CD8-positive, alpha-beta memory T cell (primary cell): ENCODE measurements at regions not wholly inside any gene's neighbourhood (a gene's known extent, or its start where the extent isn't known, plus 50 kb on each side); places are given as distances from the start of the nearest gene placed in this dataset.
A peak's percentile ranks its signal among the peaks of the same experiment; 100 is the strongest.
"Not testable (repeated sequence)": the region's sequence is repeated elsewhere in the genome, so short reads cannot be mapped to it uniquely, and the experiment has no call there.

Source experiments
- CTCF ChIA-PET: fragments of 350-600 bp; sonication (Branson Sonifier 250); formaldehyde crosslinking; loops from one replicate; lab custom pipeline; 2021; ENCODE audit warnings: antibody characterized with exemption; lab: Charles Lee
- POLR2A ChIA-PET: fragments of 350-600 bp; sonication (Branson Sonifier 250); formaldehyde crosslinking; loops from one replicate; lab custom pipeline; 2021; ENCODE audit warnings: antibody characterized with exemption; lab: Charles Lee
- DNase-seq, 5 donors: peaks; one replicate each; pipeline versions ENCODE4 v3.0.0 to v3.0.0-alpha.2; 2020 to 2022; ENCODE audit warnings: mixed read lengths in 1 of 5
- H3K27ac ChIP-seq: one replicate; pipeline ENCODE4 v1.7.0; 2013; ENCODE audit warnings: low read depth, mild to moderate bottlenecking, low read length, moderate library complexity
- H3K27me3 ChIP-seq: 2 replicates; pipeline ENCODE4 v1.7.0; 2013; ENCODE audit warnings: low read length, mild to moderate bottlenecking; ENCODE audit not compliant: insufficient read depth, poor library complexity, severe bottlenecking
- H3K36me3 ChIP-seq: 2 replicates; pipeline ENCODE4 v1.7.0; 2013; ENCODE audit warnings: mild to moderate bottlenecking, low read length, moderate library complexity; ENCODE audit not compliant: insufficient read depth
- H3K4me1 ChIP-seq: 2 replicates; pipeline ENCODE4 v1.7.0; 2013; ENCODE audit warnings: mild to moderate bottlenecking, low read length, moderate library complexity; ENCODE audit not compliant: insufficient read depth
- H3K4me3 ChIP-seq: 2 replicates; pipeline ENCODE4 v1.7.0; 2013; ENCODE audit warnings: mild to moderate bottlenecking, low read length
- H3K9me3 ChIP-seq: 2 replicates; pipeline ENCODE4 v1.7.0; 2013; ENCODE audit warnings: mild to moderate bottlenecking, low read length
- H3K27ac Mint-ChIP-seq, 8 donors: one replicate each; pipeline ENCODE4 v1.8.0; 2020 to 2021; ENCODE audit warnings: mixed read lengths in 8 of 8, mild to moderate bottlenecking in 6 of 8, inconsistent platforms in 3 of 8, moderate library complexity in 3 of 8
- H3K27me3 Mint-ChIP-seq, 2 donors: one replicate each; pipeline ENCODE4 v1.8.0; 2020 to 2021; ENCODE audit warnings: mixed read lengths in 2 of 2, mild to moderate bottlenecking in 1 of 2, moderate library complexity in 1 of 2
- H3K36me3 Mint-ChIP-seq, 3 donors: one replicate each; pipeline ENCODE4 v1.8.0; 2020 to 2021; ENCODE audit warnings: mixed read lengths in 3 of 3, inconsistent platforms in 1 of 3, mild to moderate bottlenecking in 1 of 3
- H3K4me1 Mint-ChIP-seq, 3 donors: one replicate each; pipeline ENCODE4 v1.8.0; 2020 to 2021; ENCODE audit warnings: mixed read lengths in 3 of 3, inconsistent platforms in 1 of 3, mild to moderate bottlenecking in 1 of 3
- H3K4me3 Mint-ChIP-seq, 7 donors: one replicate each; pipeline ENCODE4 v1.8.0; 2020 to 2021; ENCODE audit warnings: mixed read lengths in 7 of 7, mild to moderate bottlenecking in 6 of 7, moderate library complexity in 4 of 7, inconsistent platforms in 2 of 7
- H3K9me3 Mint-ChIP-seq, 5 donors: one replicate each; pipeline ENCODE4 v1.8.0; 2020 to 2022; ENCODE audit warnings: mixed read lengths in 5 of 5, mild to moderate bottlenecking in 3 of 5, moderate library complexity in 2 of 5, inconsistent platforms in 1 of 5

DNA sequence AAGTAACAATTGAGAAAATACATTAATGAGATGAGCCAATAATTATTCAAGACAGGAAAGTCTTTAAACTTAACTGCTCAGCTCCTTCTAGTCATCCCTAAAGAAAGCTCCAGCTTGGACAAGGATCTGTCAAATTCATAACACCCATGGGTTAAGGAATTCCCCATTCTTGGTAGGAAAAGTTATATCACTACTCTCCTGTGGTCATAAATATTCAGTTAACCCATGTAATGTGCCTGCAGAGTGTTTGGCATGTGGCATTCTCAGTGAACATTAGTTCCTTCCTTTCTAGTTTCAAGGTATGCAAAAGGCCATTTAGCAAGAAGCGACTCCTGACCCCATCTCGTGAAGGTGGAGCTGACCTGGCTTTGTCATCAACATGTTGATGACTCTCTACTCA lies 76.7 kb upstream of the VCAM1 start:
- no peak overlapping the region for H3K4me3 ChIP-seq
- CTCF ChIA-PET: no interaction called here
- H3K9me3 ChIP-seq: no peaks in the 10 kb centered on the region
- no peak for DNase-seq
- Mint-ChIP-seq H3K36me3 (no peaks in the 10 kb centered on the region), H3K9me3 (peaks cover 0 to 10% (median 1%) of the 10 kb centered on the region in 5 donors), H3K4me1 (no peaks in the 10 kb centered on the region), H3K27me3 (peaks cover 7 to 24% of the 10 kb centered on the region in 2 donors), H3K27ac (peak overlapping the region in 1 of 8 donors; percentile 32), H3K4me3 (no peak overlapping the region)
- no peaks in the 10 kb centered on the region for H3K36me3 ChIP-seq
- no peak overlapping the region for H3K27ac ChIP-seq
- no peaks in the 10 kb centered on the region for H3K27me3 ChIP-seq
- POLR2A ChIA-PET: no interaction called here
- H3K4me1 ChIP-seq: no peaks in the 10 kb centered on the region

DNA sequence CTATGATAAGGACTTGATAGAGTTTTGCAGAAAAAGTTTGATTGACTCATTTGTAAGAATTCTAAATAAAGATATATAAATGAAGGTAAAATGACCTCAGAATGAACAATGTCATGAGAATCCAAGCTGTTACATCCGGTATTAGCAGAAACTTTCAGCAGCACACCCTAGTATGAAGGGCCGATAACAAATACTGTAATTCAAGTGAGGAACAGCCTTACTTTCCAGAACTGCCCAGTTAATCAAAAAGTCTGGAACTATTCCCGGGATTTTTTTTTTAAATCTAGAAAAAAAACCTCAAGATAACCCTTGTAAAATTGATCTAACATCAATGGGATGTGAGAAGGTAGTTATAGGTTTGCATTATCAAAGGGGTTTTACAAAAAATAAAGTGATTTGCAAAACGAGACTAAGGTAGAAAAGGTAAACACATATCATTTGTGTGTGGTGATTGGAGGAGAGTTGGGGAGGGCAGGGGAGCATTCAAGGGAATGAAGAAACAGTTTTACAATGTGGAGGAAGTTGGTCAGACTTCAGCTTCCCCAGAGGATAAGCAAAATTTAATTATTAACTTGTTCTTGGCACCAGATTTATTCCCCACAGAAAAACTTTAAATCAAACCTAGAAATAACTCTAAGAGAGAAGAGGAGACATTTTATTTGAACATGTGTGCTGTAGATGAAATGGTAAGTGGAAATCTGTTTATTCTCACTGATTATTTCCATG lies 75.9 kb upstream of the VCAM1 start:
- H3K27me3 Mint-ChIP-seq: peaks cover 6 to 24% of the 10 kb centered on the region in 2 donors
- peaks cover 6 to 12% (median 7%) of the 10 kb centered on the region in 5 donors for H3K9me3 Mint-ChIP-seq
- H3K27me3 ChIP-seq: no peaks in the 10 kb centered on the region
- ChIA-PET CTCF (no interaction called here), POLR2A (no interaction called here)
- no peaks in the 10 kb centered on the region for H3K9me3 ChIP-seq
- H3K4me1 ChIP-seq: no peaks in the 10 kb centered on the region
- DNase-seq: no peak
- H3K27ac Mint-ChIP-seq: peak overlapping the region in 1 of 8 donors; percentile 11
- H3K4me3 Mint-ChIP-seq: no peak overlapping the region
- no peak overlapping the region for H3K27ac ChIP-seq
- no peaks in the 10 kb centered on the region for H3K4me1 Mint-ChIP-seq
- H3K4me3 ChIP-seq: no peak overlapping the region
- no peaks in the 10 kb centered on the region for H3K36me3 ChIP-seq
- peaks cover 0 to 3% (median 3%) of the 10 kb centered on the region in 3 donors for H3K36me3 Mint-ChIP-seq

DNA sequence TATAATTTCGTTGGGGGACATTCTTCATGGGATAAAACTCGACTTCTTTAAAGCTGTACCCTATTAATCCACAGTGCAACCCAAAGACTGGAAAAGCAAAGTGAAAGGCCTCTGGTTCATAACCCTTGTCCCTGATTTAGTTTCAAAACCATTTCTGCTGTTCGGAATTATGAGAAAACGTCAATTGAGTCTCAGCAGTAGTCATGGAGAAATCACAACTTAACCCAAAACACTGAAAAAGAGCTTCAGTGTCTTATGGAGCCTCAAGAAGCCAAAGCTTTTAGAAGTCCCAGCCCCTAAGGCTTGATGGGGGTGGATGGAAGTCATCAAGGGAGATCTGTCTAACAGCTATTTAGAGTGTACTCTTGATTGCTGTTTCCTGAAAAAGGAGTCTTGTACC lies 73.5 kb upstream of the VCAM1 start:
- H3K36me3 Mint-ChIP-seq: peaks cover 0 to 10% (median 6%) of the 10 kb centered on the region in 3 donors
- no peak overlapping the region for H3K27ac ChIP-seq
- H3K4me1 Mint-ChIP-seq: no peaks in the 10 kb centered on the region
- no peaks in the 10 kb centered on the region for H3K4me1 ChIP-seq
- H3K9me3 ChIP-seq: no peaks in the 10 kb centered on the region
- H3K27ac Mint-ChIP-seq: no peak overlapping the region
- no peaks in the 10 kb centered on the region for H3K36me3 ChIP-seq
- no peaks in the 10 kb centered on the region for H3K27me3 ChIP-seq
- CTCF ChIA-PET: no interaction called here
- H3K4me3 ChIP-seq: no peak overlapping the region
- peaks cover 18 to 22% (median 21%) of the 10 kb centered on the region in 5 donors for H3K9me3 Mint-ChIP-seq
- POLR2A ChIA-PET: no interaction called here
- no peak overlapping the region for H3K4me3 Mint-ChIP-seq
- DNase-seq: no peak
- peaks cover 5 to 29% of the 10 kb centered on the region in 2 donors for H3K27me3 Mint-ChIP-seq

DNA sequence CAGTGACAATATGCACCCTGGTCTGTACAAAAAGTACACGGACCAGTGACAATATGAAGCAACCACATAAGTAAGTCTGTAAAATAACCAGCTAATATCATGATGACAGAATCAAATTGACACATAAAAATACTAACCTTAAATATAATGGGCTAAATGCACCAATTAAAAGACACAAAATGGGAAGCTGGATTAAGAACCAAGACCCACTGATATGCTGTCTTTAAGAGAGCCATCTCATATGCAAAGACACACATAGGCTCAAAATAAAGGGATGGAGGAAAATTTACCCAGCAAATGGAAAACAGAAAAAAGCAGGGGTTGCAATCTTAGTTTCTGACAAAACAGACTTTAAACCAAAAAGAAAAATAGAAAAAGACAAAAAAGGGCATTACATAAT lies 70.4 kb upstream of the VCAM1 start:
- Mint-ChIP-seq H3K27me3 (peaks cover 8 to 28% of the 10 kb centered on the region in 2 donors), H3K4me1 (no peaks in the 10 kb centered on the region), H3K27ac (no peak overlapping the region), H3K4me3 (no peak overlapping the region), H3K36me3 (peaks cover 0 to 10% (median 6%) of the 10 kb centered on the region in 3 donors), H3K9me3 (peaks cover 17 to 26% (median 20%) of the 10 kb centered on the region in 5 donors)
- no peaks in the 10 kb centered on the region for H3K9me3 ChIP-seq
- ChIA-PET CTCF (no interaction called here), POLR2A (no interaction called here)
- no peaks in the 10 kb centered on the region for H3K36me3 ChIP-seq
- no peak overlapping the region for H3K4me3 ChIP-seq
- no peak for DNase-seq
- no peaks in the 10 kb centered on the region for H3K4me1 ChIP-seq
- no peaks in the 10 kb centered on the region for H3K27me3 ChIP-seq
- no peak overlapping the region for H3K27ac ChIP-seq

DNA sequence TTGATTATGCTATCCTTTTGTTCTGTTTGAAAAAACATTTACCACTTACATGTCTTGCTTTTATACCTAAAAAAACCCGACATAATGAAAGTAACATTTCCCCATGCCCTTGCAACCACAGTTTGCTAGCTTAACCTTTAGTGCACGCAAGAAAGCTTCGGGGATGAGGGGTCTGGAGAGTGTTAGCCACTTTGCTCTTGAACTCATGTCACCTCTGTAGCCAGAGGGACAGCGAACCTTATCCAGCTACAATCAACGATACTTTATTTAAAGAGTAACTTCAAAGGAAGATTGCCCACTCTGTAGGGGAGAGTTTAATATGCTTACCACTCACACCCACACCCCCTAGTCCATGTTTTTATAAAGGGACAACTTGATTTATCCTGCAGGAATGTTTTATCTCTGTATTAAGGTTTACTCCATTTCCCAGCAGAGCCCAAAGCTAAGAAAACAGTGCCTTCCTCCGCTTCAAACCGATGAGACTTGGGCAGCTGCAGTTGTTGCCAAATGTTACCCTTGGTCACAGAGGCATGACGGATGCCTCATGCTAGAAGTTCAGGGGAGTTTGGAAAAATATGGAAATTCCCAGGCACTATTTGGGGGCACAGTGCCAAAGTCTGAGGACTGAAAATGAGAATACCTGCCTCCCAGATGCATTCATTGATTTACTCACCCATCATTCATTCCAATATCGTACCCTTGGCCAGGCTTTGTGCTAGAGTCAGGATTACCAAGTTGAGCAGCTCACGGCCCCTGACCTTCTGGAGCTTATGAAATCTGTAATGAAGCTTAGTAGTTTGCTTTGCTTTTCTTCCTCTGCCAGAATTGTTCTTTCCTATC lies 61.4 kb upstream of the VCAM1 start:
- Histone ChIP-seq H3K27me3 (no peaks in the 10 kb centered on the region), H3K36me3 (no peaks in the 10 kb centered on the region), H3K27ac (no peak overlapping the region), H3K4me1 (no peaks in the 10 kb centered on the region), H3K4me3 (no peak overlapping the region), H3K9me3 (no peaks in the 10 kb centered on the region)
- no peak for DNase-seq
- POLR2A ChIA-PET: no interaction called here
- H3K27me3 Mint-ChIP-seq: peaks cover 0 to 2% of the 10 kb centered on the region in 2 donors
- H3K9me3 Mint-ChIP-seq: peaks cover 0 to 2% (median 0%) of the 10 kb centered on the region in 5 donors
- no peaks in the 10 kb centered on the region for H3K36me3 Mint-ChIP-seq
- no peaks in the 10 kb centered on the region for H3K4me1 Mint-ChIP-seq
- H3K27ac Mint-ChIP-seq: no peak overlapping the region
- H3K4me3 Mint-ChIP-seq: no peak overlapping the region
- CTCF ChIA-PET: no interaction called here

DNA sequence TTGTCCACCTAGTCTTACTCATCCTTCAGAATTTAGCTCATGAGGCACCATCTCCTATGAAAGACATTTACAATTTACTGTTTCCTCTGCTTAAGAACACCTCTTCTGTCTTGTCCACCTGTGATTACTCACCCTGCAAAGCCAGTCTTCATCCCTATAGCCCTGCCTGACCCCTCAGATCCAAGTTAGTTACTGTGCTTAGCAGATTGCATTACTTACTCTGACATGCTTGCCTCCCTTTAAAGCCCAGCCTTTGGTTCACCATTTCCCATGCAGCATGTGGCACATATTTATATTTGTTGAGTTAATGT lies 60.9 kb upstream of the VCAM1 start:
- H3K27ac ChIP-seq: no peak overlapping the region
- H3K36me3 ChIP-seq: no peaks in the 10 kb centered on the region
- POLR2A ChIA-PET: no interaction called here
- H3K27me3 Mint-ChIP-seq: peaks cover 0 to 2% of the 10 kb centered on the region in 2 donors
- H3K4me1 Mint-ChIP-seq: no peaks in the 10 kb centered on the region
- no peak overlapping the region for H3K27ac Mint-ChIP-seq
- DNase-seq: no peak
- CTCF ChIA-PET: no interaction called here
- H3K4me3 Mint-ChIP-seq: no peak overlapping the region
- H3K9me3 ChIP-seq: no peaks in the 10 kb centered on the region
- no peak overlapping the region for H3K4me3 ChIP-seq
- no peaks in the 10 kb centered on the region for H3K36me3 Mint-ChIP-seq
- H3K9me3 Mint-ChIP-seq: peaks cover 0 to 2% (median 0%) of the 10 kb centered on the region in 5 donors
- H3K27me3 ChIP-seq: no peaks in the 10 kb centered on the region
- H3K4me1 ChIP-seq: no peaks in the 10 kb centered on the region

DNA sequence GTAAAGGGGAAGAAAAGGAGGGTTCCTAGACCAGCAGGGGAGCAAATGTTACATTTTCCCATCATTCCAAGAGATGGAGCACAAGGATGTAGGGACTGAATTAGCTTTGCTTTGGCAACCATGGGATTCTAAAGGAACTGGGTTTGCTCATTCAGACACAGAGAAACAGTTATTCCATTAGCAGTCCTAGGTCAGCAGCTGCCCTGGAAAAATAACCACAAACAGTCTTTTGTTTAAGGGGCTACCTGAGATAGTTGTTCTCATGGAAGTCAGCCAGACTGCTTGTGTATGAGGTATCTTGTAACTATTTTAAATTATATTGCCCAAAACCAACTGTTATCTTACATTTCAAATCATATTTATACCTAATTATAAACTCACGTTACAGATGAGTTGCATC lies 58.4 kb upstream of the VCAM1 start:
- H3K27ac ChIP-seq: no peak overlapping the region
- POLR2A ChIA-PET: no interaction called here
- H3K4me1 ChIP-seq: no peaks in the 10 kb centered on the region
- CTCF ChIA-PET: no interaction called here
- no peak overlapping the region for H3K4me3 Mint-ChIP-seq
- H3K36me3 ChIP-seq: no peaks in the 10 kb centered on the region
- peaks cover 0 to 4% (median 2%) of the 10 kb centered on the region in 5 donors for H3K9me3 Mint-ChIP-seq
- DNase-seq: no peak
- H3K36me3 Mint-ChIP-seq: no peaks in the 10 kb centered on the region
- peaks cover 0 to 2% of the 10 kb centered on the region in 2 donors for H3K27me3 Mint-ChIP-seq
- no peaks in the 10 kb centered on the region for H3K4me1 Mint-ChIP-seq
- no peaks in the 10 kb centered on the region for H3K27me3 ChIP-seq
- no peak overlapping the region for H3K4me3 ChIP-seq
- H3K9me3 ChIP-seq: no peaks in the 10 kb centered on the region
- no peak overlapping the region for H3K27ac Mint-ChIP-seq

DNA sequence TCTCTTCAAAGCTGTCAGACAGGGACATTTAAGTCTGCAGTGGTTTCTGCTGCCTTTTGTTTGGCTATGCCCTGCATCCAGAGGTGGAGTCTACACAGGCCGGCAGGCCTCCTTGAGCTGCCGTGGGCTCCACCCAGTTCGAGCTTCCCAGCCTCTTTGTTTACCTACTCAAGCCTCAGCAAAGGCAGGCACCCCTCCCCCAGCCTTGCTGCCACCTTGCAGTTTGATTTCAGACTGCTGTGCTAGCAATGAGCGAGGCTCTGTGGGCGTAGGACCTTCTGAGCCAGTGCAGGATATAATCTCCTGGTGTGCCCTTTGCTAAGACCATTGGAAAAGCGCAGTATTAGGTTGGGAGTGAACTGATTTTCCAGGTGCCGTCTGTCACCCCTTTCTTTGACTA lies 51.0 kb upstream of the VCAM1 start:
- H3K9me3 Mint-ChIP-seq, H3K4me1 Mint-ChIP-seq, H3K4me1 ChIP-seq, H3K36me3 Mint-ChIP-seq, POLR2A ChIA-PET, H3K36me3 ChIP-seq, DNase-seq, H3K4me3 Mint-ChIP-seq, CTCF ChIA-PET, H3K27me3 ChIP-seq, H3K27ac ChIP-seq, H3K9me3 ChIP-seq, H3K27ac Mint-ChIP-seq, H3K27me3 Mint-ChIP-seq, H3K4me3 ChIP-seq: not testable (repeated sequence)
